HCT116 (cell line): ENCODE measurements at regions not wholly inside any gene's neighbourhood (a gene's known extent, or its start where the extent isn't known, plus 50 kb on each side); places are given as distances from the start of the nearest gene placed in this dataset.

ENCODE experiments used
- ATF3 ChIP-seq: IDR thresholded peaks from 2 replicates; pipeline ENCODE4 v1.6.1; 2012
- CEBPB ChIP-seq: IDR thresholded peaks from 2 replicates; pipeline ENCODE4 v1.6.1; 2012; ENCODE audit warnings: low read depth
- CTCF ChIP-seq, 3 experiments: fragments of 200-600 bp in 1 of 3; sonication (generic) in 1 of 3; IDR thresholded peaks in 2 of 3; conservative IDR thresholded peaks in 1 of 3; 2 replicates each; pipeline ENCODE4 v1.5.1; 2012 to 2017; ENCODE audit warnings: low read depth in 2 of 3, low read length in 2 of 3, antibody characterized with exemption in 1 of 3, borderline replicate concordance in 1 of 3, control low read depth in 1 of 3, mild to moderate bottlenecking in 1 of 3, mixed read lengths in 1 of 3, mixed run types in 1 of 3, moderate library complexity in 1 of 3; ENCODE audit not compliant: insufficient read depth in 1 of 3
- EZH2 ChIP-seq: fragments of 200-600 bp; sonication (generic); IDR thresholded peaks from 2 replicates; pipeline ENCODE4 v1.6.1; 2017; ENCODE audit warnings: antibody characterized with exemption, mixed run types
- FOSL1 ChIP-seq: IDR thresholded peaks from 2 replicates; pipeline ENCODE4 v1.6.1; 2012; ENCODE audit warnings: low read depth
- JUND ChIP-seq: IDR thresholded peaks from 2 replicates; pipeline ENCODE4 v1.6.1; 2012
- POLR2A ChIP-seq: IDR thresholded peaks from 2 replicates; pipeline ENCODE4 v1.7.0; 2011; ENCODE audit warnings: borderline replicate concordance; ENCODE audit not compliant: insufficient read depth, insufficient read length; ENCODE audit errors: extremely low read depth
- POLR2AphosphoS5 ChIP-seq: IDR thresholded peaks from 2 replicates; pipeline ENCODE4 v1.6.1; 2011; ENCODE audit warnings: mild to moderate bottlenecking, low read depth, low read length, moderate library complexity
- RAD21 ChIP-seq: IDR thresholded peaks from 2 replicates; pipeline ENCODE4 v1.6.1; 2012; ENCODE audit warnings: low read depth, mild to moderate bottlenecking
- REST ChIP-seq: IDR thresholded peaks from 2 replicates; pipeline ENCODE4 v1.6.1; 2012; ENCODE audit warnings: low read depth
- ZNF274 ChIP-seq: fragments of 200-500 bp; sonication (Bioruptor generic); IDR thresholded peaks from 2 replicates; pipeline ENCODE4 v1.6.1; 2014; ENCODE audit warnings: mild to moderate bottlenecking, low read depth, low read length, inconsistent platforms
- TF ChIP-seq, protein P1 (sequence below): IDR thresholded peaks from 2 replicates; pipeline ENCODE4 v1.6.1; 2012

GRCh38 chr20:60297649-60298048 is 339.4 kb downstream of the CDH26 start:
- TF ChIP-seq, protein P1, sequence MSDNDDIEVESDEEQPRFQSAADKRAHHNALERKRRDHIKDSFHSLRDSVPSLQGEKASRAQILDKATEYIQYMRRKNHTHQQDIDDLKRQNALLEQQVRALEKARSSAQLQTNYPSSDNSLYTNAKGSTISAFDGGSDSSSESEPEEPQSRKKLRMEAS, result no peak
- no peak for TF ChIP-seq CTCF (IDR thresholded peaks at IDR 0.05 in 2 of 3, conservative IDR thresholded peaks at IDR 0.05 in 1 of 3; ENCODE audit: borderline replicate concordance in 1 of 3, insufficient read depth in 1 of 3, low read depth in 2 of 3, low read length in 2 of 3)
- TF ChIP-seq REST, result no peak
- TF ChIP-seq CEBPB, result no peak
- no peak for TF ChIP-seq JUND
- TF ChIP-seq POLR2AphosphoS5, result no peak
- no peak for TF ChIP-seq ZNF274
- no peak for TF ChIP-seq POLR2A
- TF ChIP-seq ATF3, result no peak
- TF ChIP-seq RAD21, result no peak
- no peak for TF ChIP-seq FOSL1
- TF ChIP-seq EZH2, result no peak
